Ammon's horn (tissue), 1 donor: ENCODE measurements at regions not wholly inside any gene's neighbourhood (a gene's known extent, or its start where the extent isn't known, plus 50 kb on each side); places are given as distances from the start of the nearest gene placed in this dataset.

ENCODE experiments used
- DNase-seq: peaks from one replicate; pipeline ENCODE4 v3.0.0-alpha.2; 2016; ENCODE audit warnings: low spot score

DNA sequence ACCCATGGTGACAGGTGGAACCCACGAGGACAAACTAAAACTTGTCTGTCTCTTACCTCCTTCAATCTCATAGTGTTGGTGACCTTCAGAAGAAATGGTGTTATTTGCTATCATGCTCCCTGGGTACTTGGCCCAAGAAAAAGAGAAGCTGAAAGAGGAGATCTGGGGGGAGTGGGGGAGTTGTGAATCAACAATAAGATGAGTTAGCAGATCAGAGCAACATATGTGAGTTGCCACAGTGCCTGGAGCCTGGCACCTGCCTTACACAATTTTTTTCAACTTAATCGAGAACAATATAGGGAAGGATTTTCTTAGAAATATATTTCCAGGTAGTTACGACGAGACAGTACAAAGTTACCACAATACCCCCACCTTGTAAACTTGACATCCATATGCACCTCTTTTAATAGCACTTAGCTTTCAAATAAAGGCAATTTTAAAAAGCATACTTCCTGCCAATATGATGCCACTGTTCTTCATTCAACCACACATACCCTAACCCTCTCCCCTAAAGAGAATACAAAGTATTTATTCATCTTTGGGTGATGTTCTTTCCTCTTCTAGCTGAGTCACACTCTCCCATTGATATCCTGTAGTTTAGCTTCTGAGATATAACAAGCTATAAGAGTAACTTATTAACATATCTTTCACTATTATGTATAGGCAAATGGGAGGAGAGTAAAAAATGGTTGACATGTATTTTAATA lies 424.1 kb upstream of the OR4E1 start:
- DNase-seq, result no peak

DNA sequence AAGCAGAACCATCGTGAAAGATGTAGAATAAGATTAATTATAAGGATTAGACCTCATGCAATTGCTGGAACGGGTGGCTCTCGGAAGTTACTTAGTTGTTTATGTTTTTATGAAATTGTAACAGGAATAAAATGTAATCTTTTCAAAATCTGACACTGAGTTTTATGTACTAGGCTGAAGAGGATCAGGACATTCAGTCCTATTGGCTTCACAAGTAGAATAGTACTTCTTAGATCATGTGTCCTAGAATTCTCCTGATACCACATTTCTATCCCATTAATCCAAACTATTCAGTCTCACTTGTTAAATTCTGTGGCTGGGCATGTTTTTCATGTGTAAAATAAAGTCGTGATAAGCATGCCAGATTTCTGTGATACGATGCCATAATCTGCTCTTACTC lies 423.5 kb upstream of the OR4E1 start:
- no peak for DNase-seq

- no peak for DNase-seq
These were observed 422.9 kb upstream of the OR4E1 start for GRCh38 chr14:22096514-22096895.

DNA sequence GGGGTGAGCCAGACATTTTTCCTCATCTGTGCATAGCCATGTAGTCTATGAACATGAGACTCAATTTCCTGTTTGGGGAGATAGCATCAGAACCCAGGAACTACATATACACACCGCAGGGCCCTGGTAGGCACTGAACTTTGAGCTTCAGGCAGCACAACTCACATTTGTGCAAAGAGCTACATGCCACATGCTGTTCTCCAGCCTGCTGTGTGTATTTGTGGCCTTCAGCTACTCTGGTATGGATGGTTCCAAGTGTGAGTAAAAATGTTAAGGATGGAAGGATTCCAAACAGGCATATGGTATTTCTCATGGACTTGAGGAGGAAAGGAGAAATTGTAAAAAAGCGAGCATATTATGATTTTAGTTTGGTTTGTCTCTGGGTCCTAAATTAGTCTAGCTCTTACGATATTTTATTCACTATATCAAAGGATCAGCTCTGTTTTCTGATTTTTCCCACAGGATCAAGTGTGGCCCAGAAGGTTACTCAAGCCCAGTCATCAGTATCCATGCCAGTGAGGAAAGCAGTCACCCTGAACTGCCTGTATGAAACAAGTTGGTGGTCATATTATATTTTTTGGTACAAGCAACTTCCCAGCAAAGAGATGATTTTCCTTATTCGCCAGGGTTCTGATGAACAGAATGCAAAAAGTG lies 422.4 kb upstream of the OR4E1 start:
- DNase-seq, result peak; percentile 14

- no peak for DNase-seq
These were observed 416.3 kb upstream of the OR4E1 start for GRCh38 chr14:22089940-22090339.

- no peak for DNase-seq
These were observed 415.2 kb upstream of the OR4E1 start for GRCh38 chr14:22088614-22089342.

DNA sequence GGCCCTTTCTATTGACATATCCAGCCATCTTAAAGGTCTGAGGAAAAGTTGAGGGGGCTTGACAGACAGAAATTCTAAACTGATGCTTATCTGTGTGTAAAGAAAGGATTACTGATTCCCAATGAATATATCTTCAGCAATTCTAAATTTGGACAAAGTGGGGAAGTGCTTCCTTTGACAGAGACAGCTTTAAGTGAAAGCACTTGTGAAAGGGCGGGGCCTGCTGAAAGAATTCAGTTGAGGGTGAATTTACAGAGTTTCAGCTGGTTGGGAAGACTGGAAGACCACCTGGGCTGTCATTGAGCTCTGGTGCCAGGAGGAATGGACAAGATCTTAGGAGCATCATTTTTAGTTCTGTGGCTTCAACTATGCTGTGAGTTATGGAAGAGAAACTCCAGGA lies 412.5 kb upstream of the OR4E1 start:
- DNase-seq, result no peak

GRCh38 chr14:22084393-22085281 lies 411.0 kb upstream of the OR4E1 start:
- DNase-seq, result peak; percentile 68

DNA sequence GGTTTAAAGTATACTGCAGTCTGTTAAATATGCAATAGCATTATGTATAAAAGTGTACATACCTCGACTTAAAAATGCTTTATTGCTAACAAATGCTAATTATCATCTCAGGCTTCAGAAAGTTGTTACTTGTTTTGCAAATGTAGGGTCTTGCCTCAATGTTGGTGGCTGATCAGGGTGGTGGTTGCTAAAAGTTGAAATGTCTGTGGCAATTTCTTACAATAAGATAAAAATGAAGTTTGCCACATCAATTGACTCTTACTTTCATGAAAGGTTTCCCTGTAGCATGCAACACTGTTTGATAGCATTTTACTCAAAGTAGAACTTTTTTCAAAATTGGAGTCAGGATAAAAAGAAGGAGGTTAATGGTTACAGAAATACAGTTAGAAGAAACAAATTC lies 407.7 kb upstream of the OR4E1 start:
- no peak for DNase-seq

- DNase-seq, result no peak
These were observed 406.1 kb upstream of the OR4E1 start for GRCh38 chr14:22079766-22080165.

DNA sequence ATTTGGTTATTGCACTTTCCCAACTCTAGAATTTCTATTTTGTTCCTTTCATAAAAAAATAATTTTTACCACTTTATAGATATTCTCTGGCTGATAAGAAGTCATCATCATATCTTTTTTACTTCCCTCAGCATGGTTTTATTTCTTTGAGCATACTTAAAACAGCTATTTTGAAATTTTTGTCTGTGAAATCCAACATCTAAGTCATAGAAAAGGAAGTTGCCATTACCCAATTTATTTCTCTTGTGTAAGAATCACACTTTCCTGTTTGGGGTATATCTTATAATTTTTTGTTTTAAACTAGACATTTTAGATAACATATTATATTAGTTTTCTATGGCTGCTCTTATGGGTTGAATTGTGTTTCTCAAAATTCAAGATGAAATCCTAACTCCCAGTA lies 400.2 kb upstream of the OR4E1 start:
- DNase-seq, result no peak

- no peak for DNase-seq
These were observed 397.4 kb upstream of the OR4E1 start for GRCh38 chr14:22071006-22071405.

DNA sequence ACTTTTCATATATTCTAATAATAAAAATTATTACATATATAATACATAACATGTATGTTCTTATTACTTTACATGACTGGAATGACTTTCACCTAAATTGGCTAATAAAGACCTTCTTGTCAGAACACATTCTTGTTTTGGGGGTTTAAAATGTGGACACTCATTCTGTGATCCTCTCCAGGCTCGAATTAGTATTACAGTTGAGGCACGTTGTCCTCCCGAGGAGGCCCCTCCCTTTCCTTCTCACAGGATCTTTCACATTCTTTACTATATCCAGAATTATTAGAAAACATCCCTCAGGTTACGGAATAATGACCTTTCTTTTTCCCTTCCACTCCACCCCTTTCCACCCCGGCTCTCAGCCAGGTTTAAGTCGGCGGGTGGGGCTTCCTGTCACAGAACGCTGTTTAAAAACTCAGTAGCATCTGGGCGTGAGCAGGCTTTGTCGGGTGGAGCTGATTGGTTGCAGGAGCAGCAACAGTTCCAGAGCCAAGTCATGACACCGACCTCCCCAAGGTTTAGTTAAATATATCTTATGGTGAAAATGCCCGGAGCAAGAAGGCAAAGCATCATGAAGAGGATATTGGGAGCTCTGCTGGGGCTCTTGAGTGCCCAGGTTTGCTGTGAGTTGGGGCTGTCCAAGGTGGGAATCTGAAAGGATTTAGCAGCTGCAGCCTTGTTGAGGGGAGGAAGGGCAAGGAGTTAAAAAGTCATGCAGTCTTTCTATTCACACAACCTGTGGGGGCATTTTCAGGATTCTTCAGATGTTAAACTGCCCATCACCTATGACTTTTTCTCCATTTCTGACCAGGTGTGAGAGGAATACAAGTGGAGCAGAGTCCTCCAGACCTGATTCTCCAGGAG lies 396.7 kb upstream of the OR4E1 start:
- no peak for DNase-seq

GRCh38 chr14:22065347-22065746 lies 391.7 kb upstream of the OR4E1 start:
- DNase-seq, result no peak

DNA sequence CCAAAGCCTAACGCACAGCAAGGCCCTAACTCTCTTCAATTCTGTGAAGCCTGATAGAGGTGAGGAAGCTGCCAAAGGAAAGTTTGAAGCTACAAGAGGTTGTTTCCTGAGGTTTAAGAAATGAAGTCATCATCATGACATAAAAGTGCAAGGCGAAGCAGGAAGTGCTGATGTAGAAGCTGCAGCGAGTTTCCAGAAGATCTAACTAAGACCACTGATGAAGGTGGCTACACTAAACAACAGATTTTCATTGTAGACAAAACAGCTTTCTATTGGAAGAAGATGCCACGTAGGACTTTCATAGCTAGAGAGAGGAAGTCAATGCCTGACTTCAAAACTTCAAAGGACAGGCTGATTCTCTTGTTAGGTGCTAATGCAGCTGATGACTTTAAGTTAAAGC lies 385.6 kb upstream of the OR4E1 start:
- DNase-seq, result no peak

DNA sequence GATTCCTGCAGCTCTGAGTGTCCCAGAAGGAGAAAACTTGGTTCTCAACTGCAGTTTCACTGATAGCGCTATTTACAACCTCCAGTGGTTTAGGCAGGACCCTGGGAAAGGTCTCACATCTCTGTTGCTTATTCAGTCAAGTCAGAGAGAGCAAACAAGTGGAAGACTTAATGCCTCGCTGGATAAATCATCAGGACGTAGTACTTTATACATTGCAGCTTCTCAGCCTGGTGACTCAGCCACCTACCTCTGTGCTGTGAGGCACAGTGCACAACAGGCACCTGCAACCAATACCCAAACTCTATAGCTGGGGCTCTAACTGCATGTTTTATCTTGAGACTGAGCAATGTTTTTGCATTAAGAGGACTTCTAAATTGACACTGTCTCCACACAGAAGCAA lies 379.2 kb upstream of the OR4E1 start:
- DNase-seq, result no peak

DNA sequence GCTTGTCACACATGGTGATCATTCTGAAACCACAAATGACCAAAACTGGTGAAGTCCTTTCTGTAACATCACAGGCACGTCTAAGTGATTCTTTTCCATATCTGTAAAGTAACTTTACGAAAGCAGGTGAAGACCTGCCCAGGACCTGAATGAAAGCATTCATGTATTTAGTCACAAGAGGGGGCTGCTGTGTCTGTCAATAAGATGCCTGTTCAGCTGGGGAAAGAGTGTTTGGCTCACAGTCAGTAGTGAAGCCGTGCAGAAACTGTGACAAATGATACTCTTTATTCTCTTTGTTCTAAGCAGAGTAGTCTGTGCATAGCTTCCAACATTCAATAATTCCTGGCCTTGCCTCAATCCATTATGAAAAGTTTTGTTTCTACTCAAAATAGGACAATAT lies 373.5 kb upstream of the OR4E1 start:
- DNase-seq, result peak; percentile 73

- no peak for DNase-seq
These were observed 372.4 kb upstream of the OR4E1 start for GRCh38 chr14:22046063-22046462.

- no peak for DNase-seq
These were observed 370.6 kb upstream of the OR4E1 start for GRCh38 chr14:22044193-22044592.

GRCh38 chr14:22040781-22041125 lies 367.1 kb upstream of the OR4E1 start:
- no peak for DNase-seq
